IMR-90 (cell line): ENCODE measurements at regions not wholly inside any gene's neighbourhood (a gene's known extent, or its start where the extent isn't known, plus 50 kb on each side); places are given as distances from the start of the nearest gene placed in this dataset.

ENCODE experiments used
- ATAC-seq: fragments of 200-7000 bp; cut with Tn5 transposase; 2 replicates; pipeline ENCODE4 v1.9.1; 2020; ENCODE audit warnings: low read depth, mild to moderate bottlenecking, moderate library complexity
- BruUV-seq: library from RNA; stranded (reverse); fragments of 400-500 nt; replicated peaks from 2 replicates; lab custom pipeline; 2021; lab: Mats Ljungman, UMichigan
- CTCF ChIA-PET: fragments of 300-600 bp; formaldehyde crosslinking; extraction: SDS; loops from one replicate; lab custom pipeline; 2021; ENCODE audit warnings: antibody characterized with exemption; lab: Yijun Ruan, JAX
- POLR2A ChIA-PET: fragments of 300-600 bp; sonication (Branson Sonifier 250); formaldehyde crosslinking; loops from one replicate; lab custom pipeline; 2022; ENCODE audit warnings: antibody characterized with exemption; ENCODE audit not compliant: unreplicated experiment; lab: Charles Lee
- DNase-seq: peaks from one replicate; pipeline ENCODE4 v3.0.0; 2013
- H2AFZ ChIP-seq: replicated peaks from 2 replicates; pipeline ENCODE3; 2013; ENCODE audit warnings: low read length, mild to moderate bottlenecking; ENCODE audit not compliant: poor library complexity
- H2AK5ac ChIP-seq: 2 replicates; pipeline ENCODE4 v1.6.1; 2013; ENCODE audit warnings: low read depth, low read length, inconsistent platforms
- H2AK9ac ChIP-seq: replicated peaks from 2 replicates; pipeline ENCODE3; 2013; ENCODE audit warnings: mild to moderate bottlenecking, low read depth, low read length, moderate library complexity; ENCODE audit not compliant: poor library complexity
- H2BK120ac ChIP-seq: 2 replicates; pipeline ENCODE4 v1.6.1; 2013; ENCODE audit warnings: low read depth, low read length, inconsistent platforms
- H2BK15ac ChIP-seq: 3 replicates; pipeline ENCODE4 v1.6.1; 2013; ENCODE audit warnings: low read depth, low read length, inconsistent platforms
- H2BK20ac ChIP-seq: 2 replicates; pipeline ENCODE4 v1.6.1; 2013; ENCODE audit warnings: low read depth, mild to moderate bottlenecking, inconsistent platforms, low read length, moderate library complexity
- H2BK5ac ChIP-seq: 2 replicates; pipeline ENCODE4 v1.6.1; 2013; ENCODE audit warnings: mild to moderate bottlenecking, low read depth, low read length, inconsistent platforms; ENCODE audit not compliant: poor library complexity, severe bottlenecking
- H3K14ac ChIP-seq: replicated peaks from 2 replicates; pipeline ENCODE4 v1.6.1; 2013; ENCODE audit warnings: low read depth, low read length, inconsistent platforms
- H3K18ac ChIP-seq: 2 replicates; pipeline ENCODE4 v1.6.1; 2013; ENCODE audit warnings: low read depth, low read length, control low read depth
- H3K23ac ChIP-seq: 2 replicates; pipeline ENCODE4 v1.6.1; 2013; ENCODE audit warnings: low read depth, low read length, inconsistent platforms
- H3K27ac ChIP-seq: 2 replicates; pipeline ENCODE4 v1.5.1; 2013; ENCODE audit warnings: mild to moderate bottlenecking, control low read depth, low read length; ENCODE audit not compliant: insufficient read depth
- H3K27me3 ChIP-seq: 2 replicates; pipeline ENCODE4 v1.6.1; 2013; ENCODE audit warnings: low read length; ENCODE audit not compliant: control insufficient read depth, insufficient read depth
- H3K36me3 ChIP-seq: 2 replicates; pipeline ENCODE4 v1.6.1; 2013; ENCODE audit warnings: low read length, mixed read lengths; ENCODE audit not compliant: control insufficient read depth, insufficient read depth
- H3K4ac ChIP-seq: 2 replicates; pipeline ENCODE4 v1.6.1; 2013; ENCODE audit warnings: low read depth, low read length, inconsistent platforms
- H3K4me1 ChIP-seq: 2 replicates; pipeline ENCODE4 v1.6.1; 2013; ENCODE audit warnings: low read length, mixed read lengths; ENCODE audit not compliant: control insufficient read depth, insufficient read depth
- H3K4me2 ChIP-seq: 2 replicates; pipeline ENCODE4 v1.6.1; 2013; ENCODE audit warnings: low read depth, mild to moderate bottlenecking, control low read depth, low read length, moderate library complexity
- H3K4me3 ChIP-seq: 2 replicates; pipeline ENCODE4 v1.5.1; 2013; ENCODE audit warnings: low read depth, mild to moderate bottlenecking, control low read depth, low read length, moderate library complexity; ENCODE audit not compliant: insufficient read depth
- H3K56ac ChIP-seq: 2 replicates; pipeline ENCODE4 v1.6.1; 2013; ENCODE audit warnings: low read length, inconsistent platforms; ENCODE audit not compliant: insufficient read depth; ENCODE audit errors: extremely low read depth
- H3K79me1 ChIP-seq, 2 experiments: 2 replicates each; pipeline ENCODE4 v1.6.1; 2013; ENCODE audit warnings: low read length in 2 of 2, inconsistent platforms in 1 of 2, low read depth in 1 of 2
- H3K9ac ChIP-seq: 2 replicates; pipeline ENCODE4 v1.6.1; 2013; ENCODE audit warnings: low read depth, low read length, control low read depth
- H3K9me1 ChIP-seq: 2 replicates; pipeline ENCODE4 v1.6.1; 2013; ENCODE audit warnings: low read length, inconsistent platforms; ENCODE audit not compliant: insufficient read depth
- H3K9me3 ChIP-seq: 2 replicates; pipeline ENCODE4 v1.6.1; 2013; ENCODE audit warnings: low read length; ENCODE audit not compliant: control insufficient read depth, insufficient read depth
- H4K20me1 ChIP-seq: 2 replicates; pipeline ENCODE4 v1.6.1; 2013; ENCODE audit warnings: low read length, inconsistent platforms; ENCODE audit not compliant: insufficient read depth
- H4K5ac ChIP-seq: 2 replicates; pipeline ENCODE4 v1.6.1; 2013; ENCODE audit warnings: mild to moderate bottlenecking, low read depth, low read length, control low read depth
- H4K8ac ChIP-seq, 2 experiments: 2 replicates each; pipeline ENCODE4 v1.6.1; 2013; ENCODE audit warnings: low read depth in 2 of 2, low read length in 2 of 2, control low read depth in 1 of 2, inconsistent platforms in 1 of 2
- H4K91ac ChIP-seq: 2 replicates; pipeline ENCODE4 v1.6.1; 2013; ENCODE audit warnings: low read depth, low read length, inconsistent platforms; ENCODE audit not compliant: insufficient read depth
- CHD1 ChIP-seq: IDR thresholded peaks from 2 replicates; pipeline ENCODE4 v1.6.1; 2012; ENCODE audit warnings: low read depth, low read length, improper control_type of control experiment
- CTCF ChIP-seq: conservative IDR thresholded peaks from 2 replicates; pipeline ENCODE4 v1.5.1; 2012; ENCODE audit warnings: mild to moderate bottlenecking, low read depth, low read length, improper control_type of control experiment
- POLR2A ChIP-seq: IDR thresholded peaks from 2 replicates; pipeline ENCODE4 v1.6.1; 2012; ENCODE audit warnings: mild to moderate bottlenecking, low read depth, low read length
- RAD21 ChIP-seq: IDR thresholded peaks from 2 replicates; pipeline ENCODE4 v1.6.1; 2012; ENCODE audit warnings: low read length, improper control_type of control experiment
- SMC3 ChIP-seq: fragments of 150-350 bp; IDR thresholded peaks from 2 replicates; pipeline ENCODE4 v1.6.1; 2016; ENCODE audit warnings: low read depth, mild to moderate bottlenecking, antibody characterized with exemption, low read length, moderate library complexity
- WGBS, 2 experiments: methylation state at CpG; one replicate each; pipeline versions ENCODE4 v1.1.5 to v1.1.7; 2013; ENCODE audit warnings: missing lambda C conversion rate in 2 of 2; ENCODE audit not compliant: insufficient read length in 1 of 2; ENCODE audit errors: extremely low coverage in 2 of 2; 5-methylcytosine and 5-hydroxymethylcytosine counted together
- dilution Hi-C: fragments of 300-500 bp; cut with HindIII; formaldehyde crosslinking; loops from one replicate; pipeline ENCODE4 v1.14.3; 2018; ENCODE audit warnings: low sequenced_read_pairs; ENCODE audit not compliant: unreplicated experiment
- in situ Hi-C: fragments of 300-500 bp; cut with MboI; formaldehyde crosslinking; loops from 3 replicates; pipeline ENCODE4 v1.14.3; 2019; ENCODE audit warnings: low sequenced_read_pairs, inconsistent platforms, mixed read lengths
- intact Hi-C: fragments of 100-400 bp; cut with micrococcal nuclease; formaldehyde crosslinking; loops from 2 replicates; pipeline ENCODE4 v1.10.0; 2022

GRCh38 chrX:110412971-110413726, 54.5 kb downstream of the RTL9 start:
- ATAC-seq (peak; percentile 77), DNase-seq (peak; percentile 65)
- Histone ChIP-seq H3K14ac (no peak overlapping the region), H3K27ac (no peak overlapping the region), H4K5ac (no peak overlapping the region), H4K8ac (peak overlapping the region in 1 of 2 experiments; percentile 55; a peak in 2 of 4 replicates), H2BK15ac (no peak overlapping the region), H2BK5ac (no peak overlapping the region), H4K20me1 (no peaks in the 10 kb centered on the region), H3K9me3 (no peaks in the 10 kb centered on the region), H2AFZ (peak overlapping the region; percentile 87), H3K4me2 (peak overlapping the region; percentile 32; the same call in 1 of the 2 replicates), H3K56ac (no peak overlapping the region), H3K23ac (no peak overlapping the region), H3K4me3 (no peak overlapping the region), H3K79me1 (no peaks in the 10 kb centered on the region), H3K27me3 (peaks cover 4% of the 10 kb centered on the region; the same call in 1 of the 2 replicates), H3K18ac (no peak overlapping the region), H3K4me1 (peaks cover 16% of the 10 kb centered on the region), H2AK5ac (peak overlapping the region; percentile 50; the same call in 1 of the 2 replicates), H3K9ac (no peak overlapping the region), H3K4ac (no peak overlapping the region), H3K36me3 (no peaks in the 10 kb centered on the region), H3K9me1 (peaks cover 10% of the 10 kb centered on the region; the same call in 1 of the 2 replicates), H2BK120ac (0 out of 2 replicates have a peak overlapping the region, but pooled peaks have one; percentile 35), H4K91ac (no peak overlapping the region), H2BK20ac (no peak overlapping the region), H2AK9ac (peak overlapping the region; percentile 67)
- TF ChIP-seq RAD21: peak; percentile 82
- TF ChIP-seq SMC3: peak; percentile 57
- peak; percentile 80 for TF ChIP-seq CTCF
- TF ChIP-seq POLR2A: no peak
- TF ChIP-seq CHD1: no peak
- ChIA-PET POLR2A (no interaction called here), CTCF (interaction anchor here (0.7 to 2.7 kb wide), 3 partner anchors 250 to 261 kb away, joined by 3 to 9 read pairs (median 4); no protein-coding TSS in a partner anchor)
- no TSS peak for BruUV-seq
- 19% methylated on average over 6 of the region's 18 CpGs; no CpG with 5 or more reads in 1 of the 2 experiments for WGBS, 2 experiments
- intact Hi-C loops: loop anchor here (1.0 to 10.0 kb wide), 5 partner anchors 253 to 928 kb away; partner anchors contain the start of genes GUCY2F and TMEM164
- dilution Hi-C loops: no loop called here
- in situ Hi-C loops: loop anchor here (5.0 to 25.0 kb wide), 3 partner anchors 256 to 701 kb away; no protein-coding TSS in a partner anchor
